T-helper 17 cell (primary cell): ENCODE measurements at regions not wholly inside any gene's neighbourhood (a gene's known extent, or its start where the extent isn't known, plus 50 kb on each side); places are given as distances from the start of the nearest gene placed in this dataset.

Source experiments
- ATAC-seq: fragments of 150-1000 bp; cut with Tn5 transposase; 2 replicates; pipeline ENCODE4 v1.10.0; 2021; ENCODE audit warnings: mild to moderate bottlenecking, moderate library complexity
- DNase-seq, 3 donors: peaks; one replicate each; pipeline versions ENCODE4 v3.0.0 to v3.0.0-alpha.2; 2020 to 2021
- H3K9me3 ChIP-seq: one replicate; pipeline ENCODE4 v1.7.0; 2013; ENCODE audit warnings: low read length, mild to moderate bottlenecking; ENCODE audit not compliant: control insufficient read depth, poor library complexity, severe bottlenecking
- H3K27ac Mint-ChIP-seq: one replicate; pipeline ENCODE4 v1.8.0; 2022; ENCODE audit warnings: mild to moderate bottlenecking, moderate library complexity, mixed read lengths
- H3K27me3 Mint-ChIP-seq: one replicate; pipeline ENCODE4 v1.8.0; 2022; ENCODE audit warnings: mixed read lengths
- H3K36me3 Mint-ChIP-seq: one replicate; pipeline ENCODE4 v1.8.0; 2022; ENCODE audit warnings: low read depth, mixed read lengths
- H3K4me1 Mint-ChIP-seq: one replicate; pipeline ENCODE4 v1.8.0; 2022; ENCODE audit warnings: mild to moderate bottlenecking, mixed read lengths
- H3K4me3 Mint-ChIP-seq: one replicate; pipeline ENCODE4 v1.8.0; 2022; ENCODE audit warnings: mild to moderate bottlenecking, moderate library complexity, mixed read lengths

DNA sequence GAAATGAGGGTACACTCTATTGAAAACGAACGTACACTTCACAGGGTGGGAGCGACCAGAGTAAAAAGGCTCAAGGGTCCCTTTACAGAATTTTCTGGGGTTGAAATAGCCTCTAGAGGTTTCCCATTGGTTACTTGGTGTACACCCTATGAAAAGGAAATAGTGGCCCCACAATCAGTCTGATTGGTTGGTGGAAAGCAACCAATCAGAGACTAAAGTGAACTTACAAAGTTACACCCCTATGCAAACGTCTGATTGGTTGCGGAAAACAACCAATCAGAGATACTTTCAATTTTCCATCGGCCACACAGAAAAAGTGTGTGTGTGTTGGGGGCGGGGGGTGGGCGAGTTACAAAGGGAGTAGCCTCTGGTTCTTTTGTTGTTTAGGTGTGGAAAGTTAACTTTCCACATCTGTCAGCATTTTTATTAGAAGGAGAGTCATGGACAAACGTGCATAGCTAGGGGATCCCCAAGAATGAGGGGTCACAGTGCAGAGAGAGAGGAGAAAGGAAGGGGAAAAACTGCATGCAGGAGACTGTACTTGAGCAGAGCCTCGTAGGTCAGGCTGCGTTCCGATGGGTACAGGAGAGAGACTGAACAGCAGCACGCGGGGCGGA, 1152.1 kb downstream of the TBC1D22A start:
- H3K9me3 ChIP-seq, result peaks cover 3% of the 10 kb centered on the region
- Mint-ChIP-seq H3K4me3 (no peak overlapping the region), H3K27ac (no peak overlapping the region), H3K4me1 (no peaks in the 10 kb centered on the region), H3K27me3 (peaks cover 6% of the 10 kb centered on the region), H3K36me3 (no peaks in the 10 kb centered on the region)
- DNase-seq (no peak), ATAC-seq (no peak)

- Mint-ChIP-seq H3K36me3 (no peaks in the 10 kb centered on the region), H3K4me1 (no peaks in the 10 kb centered on the region), H3K27ac (no peak overlapping the region), H3K27me3 (peaks cover 10% of the 10 kb centered on the region), H3K4me3 (no peak overlapping the region)
- ATAC-seq, result no peak
- no peak for DNase-seq
- no peaks in the 10 kb centered on the region for H3K9me3 ChIP-seq
These were observed 1140.3 kb downstream of the TBC1D22A start for GRCh38 chr22:47902646-47903180.

- peaks cover 10% of the 10 kb centered on the region for H3K27me3 Mint-ChIP-seq
- no peaks in the 10 kb centered on the region for H3K9me3 ChIP-seq
- no peak overlapping the region for H3K4me3 Mint-ChIP-seq
- no peaks in the 10 kb centered on the region for H3K36me3 Mint-ChIP-seq
- ATAC-seq, result no peak
- no peaks in the 10 kb centered on the region for H3K4me1 Mint-ChIP-seq
- no peak for DNase-seq
- no peak overlapping the region for H3K27ac Mint-ChIP-seq
These were observed 1139.5 kb downstream of the TBC1D22A start for GRCh38 chr22:47901911-47902310.

DNA sequence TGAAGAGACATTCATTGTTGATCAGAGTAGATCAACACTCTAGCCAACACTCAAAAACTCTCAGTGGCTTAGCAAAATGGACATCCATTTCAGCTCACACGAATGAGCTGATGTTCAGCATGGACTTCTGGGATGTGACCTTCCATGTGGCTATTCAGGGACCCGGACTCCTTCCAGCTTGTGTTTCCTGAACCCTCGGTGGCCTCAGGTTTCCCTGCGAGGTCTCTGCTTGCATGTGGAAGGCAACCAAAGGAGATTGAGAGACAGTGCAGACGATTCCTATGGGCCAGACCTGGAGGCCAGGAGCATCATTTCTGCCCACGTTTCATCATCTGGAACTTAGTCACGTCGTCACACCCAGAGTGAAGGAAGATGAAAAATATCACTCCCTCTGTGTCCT, 1137.4 kb downstream of the TBC1D22A start:
- Mint-ChIP-seq H3K27me3 (no peaks in the 10 kb centered on the region), H3K27ac (no peak overlapping the region), H3K4me1 (no peaks in the 10 kb centered on the region), H3K4me3 (no peak overlapping the region), H3K36me3 (no peaks in the 10 kb centered on the region)
- ATAC-seq (no peak), DNase-seq (no peak)
- H3K9me3 ChIP-seq, result no peaks in the 10 kb centered on the region

GRCh38 chr22:47898946-47899345, 1136.5 kb downstream of the TBC1D22A start:
- Mint-ChIP-seq H3K27ac (no peak overlapping the region), H3K36me3 (no peaks in the 10 kb centered on the region), H3K27me3 (no peaks in the 10 kb centered on the region), H3K4me1 (no peaks in the 10 kb centered on the region), H3K4me3 (no peak overlapping the region)
- ATAC-seq (no peak), DNase-seq (no peak)
- H3K9me3 ChIP-seq, result no peaks in the 10 kb centered on the region

DNA sequence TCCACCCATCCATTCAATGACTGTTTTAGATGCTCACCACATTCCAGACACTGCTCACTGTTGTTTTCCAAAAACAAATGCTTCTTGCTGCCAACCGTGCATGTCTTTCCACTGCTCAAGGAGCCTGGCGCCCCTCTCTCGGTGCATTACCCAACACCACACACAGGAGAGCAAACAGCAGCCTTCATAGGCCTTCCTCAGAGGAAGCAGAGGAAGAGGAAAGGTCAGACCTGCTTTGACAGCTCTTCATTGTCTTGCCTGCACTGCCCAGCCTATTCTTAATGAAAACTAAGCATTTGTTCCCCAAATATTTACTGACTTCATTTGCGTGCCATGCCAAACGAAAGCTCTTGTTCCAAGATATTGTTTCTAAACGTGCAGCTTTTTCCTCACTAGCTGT, 1129.2 kb downstream of the TBC1D22A start:
- ATAC-seq (no peak), DNase-seq (no peak)
- Mint-ChIP-seq H3K27me3 (peaks cover 5% of the 10 kb centered on the region), H3K36me3 (peaks cover 2% of the 10 kb centered on the region), H3K4me1 (no peaks in the 10 kb centered on the region), H3K27ac (no peak overlapping the region), H3K4me3 (no peak overlapping the region)
- H3K9me3 ChIP-seq, result no peaks in the 10 kb centered on the region

DNA sequence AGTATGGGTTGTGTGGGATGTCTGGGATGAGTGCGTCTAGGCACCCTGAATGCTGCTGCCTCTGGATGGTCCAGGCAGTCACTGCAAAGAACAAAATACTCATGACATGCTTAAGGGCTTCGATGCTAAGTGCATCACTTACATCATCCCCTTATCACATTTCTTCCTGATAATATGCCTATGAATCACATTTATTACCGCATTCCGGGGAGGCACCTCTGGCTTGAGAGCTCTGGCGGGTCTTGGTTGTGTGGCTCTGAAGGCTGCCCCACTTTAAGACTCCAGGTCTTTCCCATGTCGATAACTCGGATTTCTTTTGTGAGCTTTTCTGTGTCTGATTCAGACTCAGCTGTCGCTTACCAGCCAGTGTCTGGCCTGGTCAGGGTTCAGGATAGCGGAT, 1126.4 kb downstream of the TBC1D22A start:
- no peak overlapping the region for H3K4me3 Mint-ChIP-seq

GRCh38 chr22:47884775-47885174, 1122.3 kb downstream of the TBC1D22A start:
- ATAC-seq (no peak), DNase-seq (no peak)
- no peaks in the 10 kb centered on the region for H3K4me1 Mint-ChIP-seq
- peaks cover 2% of the 10 kb centered on the region for H3K36me3 Mint-ChIP-seq
- no peak overlapping the region for H3K27ac Mint-ChIP-seq
- H3K4me3 Mint-ChIP-seq, result no peak overlapping the region
- H3K27me3 Mint-ChIP-seq, result peaks cover 4% of the 10 kb centered on the region
- H3K9me3 ChIP-seq, result no peaks in the 10 kb centered on the region

More for the DNA sequence above, 1126.4 kb downstream of the TBC1D22A start:
- H3K27me3 Mint-ChIP-seq, result peaks cover 5% of the 10 kb centered on the region
- no peaks in the 10 kb centered on the region for H3K4me1 Mint-ChIP-seq
- H3K9me3 ChIP-seq, result no peaks in the 10 kb centered on the region
- DNase-seq (no peak), ATAC-seq (no peak)
- H3K27ac Mint-ChIP-seq, result no peak overlapping the region
- peaks cover 2% of the 10 kb centered on the region for H3K36me3 Mint-ChIP-seq

DNA sequence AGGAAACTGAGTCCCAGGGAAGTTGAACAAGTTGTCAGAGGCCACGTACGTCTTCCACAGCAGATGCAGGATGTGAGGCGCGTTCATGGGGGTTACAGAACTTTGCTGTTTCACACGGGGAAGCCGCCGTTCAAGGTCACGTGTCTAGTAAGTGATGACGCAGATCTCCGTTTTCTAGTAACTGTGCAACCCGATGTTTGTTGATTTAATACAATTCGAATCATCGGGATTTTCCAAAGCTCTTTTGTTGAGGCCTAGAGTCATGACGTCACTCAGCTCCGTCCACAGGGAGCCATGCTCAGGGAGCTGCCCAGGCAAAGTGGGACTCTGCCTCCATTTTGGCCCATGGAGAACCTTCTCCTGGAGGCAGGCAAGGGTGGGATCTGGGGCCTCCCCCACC, 1121.8 kb downstream of the TBC1D22A start:
- Mint-ChIP-seq H3K4me3 (no peak overlapping the region), H3K27ac (no peak overlapping the region), H3K27me3 (peaks cover 4% of the 10 kb centered on the region), H3K4me1 (no peaks in the 10 kb centered on the region), H3K36me3 (peaks cover 2% of the 10 kb centered on the region)
- ATAC-seq, result no peak
- no peak for DNase-seq
- no peaks in the 10 kb centered on the region for H3K9me3 ChIP-seq

DNA sequence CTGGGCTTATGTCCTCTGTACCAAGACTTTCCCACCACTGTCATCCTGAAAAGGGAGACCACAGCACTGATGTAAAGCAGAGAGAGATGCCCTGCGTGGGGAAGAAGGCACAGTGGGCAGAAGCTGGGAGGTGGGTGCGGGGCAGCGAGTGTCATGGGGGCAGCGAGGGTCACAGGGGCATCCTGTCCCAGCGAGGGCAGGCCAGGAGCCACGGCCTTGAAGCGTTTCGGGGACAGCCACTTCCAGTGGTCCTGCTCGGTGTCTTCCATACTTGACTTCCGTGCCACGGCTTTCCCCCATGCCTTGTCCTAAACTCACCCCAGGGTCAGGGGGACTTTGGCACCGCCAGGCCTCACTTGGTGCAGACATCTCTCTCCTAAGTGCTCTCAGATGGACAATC, 1121.3 kb downstream of the TBC1D22A start:
- Mint-ChIP-seq H3K27ac (no peak overlapping the region), H3K4me3 (no peak overlapping the region)

DNA sequence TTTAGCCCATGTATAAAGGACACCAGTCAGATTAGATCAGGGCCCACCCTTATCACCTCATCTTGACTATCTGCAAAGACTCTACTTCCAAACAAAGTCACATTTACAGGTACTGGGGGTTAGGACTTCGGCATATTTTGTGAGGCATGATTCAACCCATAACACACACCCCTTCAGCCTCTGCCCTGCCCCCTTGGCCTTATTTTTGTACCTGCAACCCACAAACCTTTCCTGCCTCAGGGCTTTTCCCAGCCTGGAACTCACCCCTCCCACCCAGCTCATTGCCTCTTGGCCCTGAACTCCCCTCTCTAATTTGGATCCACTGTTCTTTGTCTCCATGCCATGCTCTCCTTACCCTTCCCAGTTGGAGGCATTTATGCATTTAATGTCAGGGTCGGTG, 1116.9 kb downstream of the TBC1D22A start:
- DNase-seq, result no peak
- Mint-ChIP-seq H3K4me3 (no peak overlapping the region), H3K27me3 (peaks cover 37% of the 10 kb centered on the region), H3K27ac (no peak overlapping the region), H3K36me3 (no peaks in the 10 kb centered on the region), H3K4me1 (no peaks in the 10 kb centered on the region)
- no peaks in the 10 kb centered on the region for H3K9me3 ChIP-seq
- ATAC-seq, result no peak

More for the DNA sequence above, 1121.3 kb downstream of the TBC1D22A start:
- no peaks in the 10 kb centered on the region for H3K4me1 Mint-ChIP-seq
- no peak for DNase-seq
- H3K9me3 ChIP-seq, result no peaks in the 10 kb centered on the region
- H3K36me3 Mint-ChIP-seq, result peaks cover 2% of the 10 kb centered on the region
- ATAC-seq, result no peak
- peaks cover 4% of the 10 kb centered on the region for H3K27me3 Mint-ChIP-seq

DNA sequence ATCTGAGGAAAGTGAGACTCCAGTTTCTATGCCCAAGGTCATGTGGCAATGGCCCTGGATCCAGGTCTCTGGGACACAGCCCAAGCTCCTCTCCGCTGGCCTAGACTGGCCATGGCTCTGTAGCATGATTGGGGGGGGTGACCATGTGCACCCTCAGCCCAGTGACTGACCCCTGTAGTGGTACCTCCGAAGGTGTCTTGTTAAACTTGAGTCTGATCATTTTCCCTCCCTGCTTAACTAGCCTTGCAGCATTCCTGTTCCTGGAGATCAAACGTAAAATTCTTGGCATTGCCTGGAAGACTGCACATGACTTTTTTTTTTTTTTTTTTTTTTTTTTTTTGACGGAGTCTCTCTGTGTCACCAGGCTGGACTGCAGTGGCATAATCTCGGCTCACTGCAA, 1116.0 kb downstream of the TBC1D22A start:
- Mint-ChIP-seq H3K27ac (no peak overlapping the region), H3K27me3 (peaks cover 37% of the 10 kb centered on the region), H3K4me3 (no peak overlapping the region), H3K36me3 (no peaks in the 10 kb centered on the region), H3K4me1 (no peaks in the 10 kb centered on the region)
- DNase-seq, result no peak
- no peak for ATAC-seq
- H3K9me3 ChIP-seq, result no peaks in the 10 kb centered on the region

DNA sequence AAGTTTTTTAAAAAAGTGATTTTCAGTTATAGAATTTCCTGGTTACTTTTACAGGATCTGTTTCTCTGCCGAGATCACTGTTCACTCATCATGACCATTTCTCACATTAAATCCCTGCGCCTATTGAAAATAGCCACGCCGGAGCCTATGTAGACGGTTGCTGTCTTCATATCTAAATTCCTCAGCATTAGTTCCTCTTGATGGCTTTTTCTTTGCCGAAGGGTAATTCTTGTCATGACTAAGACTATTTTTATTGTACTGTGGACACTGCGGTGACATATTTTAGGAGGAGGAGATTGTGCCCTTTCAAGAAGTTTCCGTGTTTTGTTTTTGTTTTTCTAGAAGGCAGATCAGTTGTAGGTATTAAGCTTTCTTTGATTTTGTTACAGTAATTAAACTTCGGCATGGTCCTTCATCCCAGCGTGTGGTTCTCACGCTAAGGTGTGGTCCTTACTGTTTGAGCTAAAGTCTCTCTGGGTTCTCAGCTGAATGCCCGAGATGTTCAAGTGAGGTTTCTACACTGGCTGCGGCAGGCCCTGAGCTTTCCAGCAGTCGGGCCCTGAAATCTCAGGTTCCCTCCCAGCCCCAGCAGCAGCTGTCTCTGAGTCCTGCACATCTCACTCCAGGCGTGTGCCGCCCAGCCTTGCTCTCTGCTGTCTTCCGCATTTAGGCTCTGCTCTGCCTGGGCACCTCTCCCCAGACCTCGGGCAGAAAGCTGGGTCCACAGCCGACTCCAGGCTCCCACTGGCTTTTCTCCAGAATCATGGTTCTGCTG, 1110.5 kb downstream of the TBC1D22A start:
- no peaks in the 10 kb centered on the region for H3K9me3 ChIP-seq
- ATAC-seq, result no peak
- H3K27me3 Mint-ChIP-seq, result peaks cover 27% of the 10 kb centered on the region
- no peaks in the 10 kb centered on the region for H3K4me1 Mint-ChIP-seq
- H3K36me3 Mint-ChIP-seq, result no peaks in the 10 kb centered on the region
- no peak overlapping the region for H3K27ac Mint-ChIP-seq
- H3K4me3 Mint-ChIP-seq, result no peak overlapping the region
- no peak for DNase-seq

- ATAC-seq, result no peak
- H3K4me1 Mint-ChIP-seq, result no peaks in the 10 kb centered on the region
- no peak for DNase-seq
- H3K36me3 Mint-ChIP-seq, result no peaks in the 10 kb centered on the region
- H3K9me3 ChIP-seq, result no peaks in the 10 kb centered on the region
- no peak overlapping the region for H3K27ac Mint-ChIP-seq
- peaks cover 16% of the 10 kb centered on the region for H3K27me3 Mint-ChIP-seq
- no peak overlapping the region for H3K4me3 Mint-ChIP-seq
These were observed 1103.2 kb downstream of the TBC1D22A start for GRCh38 chr22:47865626-47866025.
